Mucosa of descending colon (tissue), 3 donors: ENCODE measurements at regions not wholly inside any gene's neighbourhood (a gene's known extent, or its start where the extent isn't known, plus 50 kb on each side); places are given as distances from the start of the nearest gene placed in this dataset.

Experiments
- ATAC-seq: fragments of 200-7000 bp; cut with Tn5 transposase; one replicate; pipeline ENCODE4 v1.9.1; 2020; ENCODE audit warnings: mild to moderate bottlenecking, moderate library complexity
- DNase-seq, 3 donors: peaks; one replicate each; pipeline ENCODE4 v3.0.0-alpha.2; 2020
- H3K36me3 ChIP-seq: fragments of 200-600 bp; one replicate; pipeline ENCODE4 v1.8.0; 2021; ENCODE audit warnings: low read depth, mild to moderate bottlenecking
- H3K4me1 ChIP-seq: fragments of 200-600 bp; one replicate; pipeline ENCODE4 v1.8.0; 2021; ENCODE audit warnings: low read depth, mild to moderate bottlenecking
- H3K4me3 ChIP-seq: fragments of 200-600 bp; one replicate; pipeline ENCODE4 v1.8.0; 2021; ENCODE audit warnings: mild to moderate bottlenecking
- H3K9me3 ChIP-seq: fragments of 200-600 bp; one replicate; pipeline ENCODE4 v1.8.0; 2021; ENCODE audit warnings: mild to moderate bottlenecking
- intact Hi-C, 2 donors: fragments of 100-400 bp; cut with DNase I in 1 of 2; cut with micrococcal nuclease in 1 of 2; formaldehyde crosslinking; loops; one replicate each; pipeline versions ENCODE4 v1.11.0 to v1.11.1; 2022; cut with DNase I, micrococcal nuclease
- TF ChIP-seq, protein P1 (sequence below): fragments of 200-600 bp; IDR thresholded peaks from one replicate; pipeline ENCODE4 v1.8.0; 2022; ENCODE audit warnings: antibody characterized with exemption, mild to moderate bottlenecking
- donor health status: DM: no; HTN: no; CAD: no; lungs with moderate emphysema.
- donor health status: DM: no; HTN: no; CAD: no.
- donor health status: DM: no; HTN: yes; CAD: no.

DNA sequence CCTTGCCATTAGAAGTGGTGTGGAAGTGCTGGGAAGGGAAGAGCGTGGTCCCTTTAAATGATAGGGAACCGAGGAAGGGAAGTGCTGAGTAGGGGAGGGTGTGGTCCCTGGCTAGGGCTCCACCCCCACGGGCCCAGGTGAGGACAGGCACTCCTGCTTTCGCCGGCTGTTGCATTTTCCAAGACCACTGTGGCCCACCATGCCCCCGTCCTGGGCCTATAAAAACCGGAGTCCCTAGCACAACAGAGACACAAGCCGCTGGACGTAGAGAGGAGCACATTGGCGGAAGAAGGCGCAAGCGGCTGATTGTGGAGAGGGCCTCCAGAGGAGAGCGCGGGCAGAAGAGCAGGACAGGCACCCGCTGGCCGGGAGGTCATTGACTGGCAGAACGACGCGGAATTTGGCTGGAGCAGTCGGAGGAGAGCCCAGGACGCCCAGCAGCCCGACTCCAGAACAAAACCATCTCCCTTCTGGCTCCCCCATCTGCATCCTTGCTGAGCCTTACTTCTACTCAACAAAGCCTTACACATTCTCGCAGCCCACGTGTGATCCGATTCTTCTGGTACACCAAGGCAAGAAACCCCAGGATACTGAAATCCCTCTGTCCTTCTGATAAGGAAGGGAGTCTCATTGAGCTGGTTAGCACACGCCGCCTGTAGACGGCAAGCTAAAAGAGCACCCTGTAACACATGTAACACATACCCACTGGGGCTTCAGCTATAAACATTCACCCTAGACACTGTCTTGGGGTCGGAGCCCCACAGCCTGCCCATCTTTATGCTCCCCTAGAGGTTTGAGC, 146.2 kb upstream of the LYZL1 start:
- intact Hi-C loops: no loop called here
- ATAC-seq: no peak
- no peaks in the 10 kb centered on the region for H3K36me3 ChIP-seq

GRCh38 chr10:29144126-29144525, 144.7 kb upstream of the LYZL1 start:
- ATAC-seq: no peak
- H3K9me3 ChIP-seq: no peaks in the 10 kb centered on the region
- H3K4me3 ChIP-seq: no peak overlapping the region
- intact Hi-C loops: no loop called here
- H3K36me3 ChIP-seq: no peaks in the 10 kb centered on the region
- TF ChIP-seq, protein P1, sequence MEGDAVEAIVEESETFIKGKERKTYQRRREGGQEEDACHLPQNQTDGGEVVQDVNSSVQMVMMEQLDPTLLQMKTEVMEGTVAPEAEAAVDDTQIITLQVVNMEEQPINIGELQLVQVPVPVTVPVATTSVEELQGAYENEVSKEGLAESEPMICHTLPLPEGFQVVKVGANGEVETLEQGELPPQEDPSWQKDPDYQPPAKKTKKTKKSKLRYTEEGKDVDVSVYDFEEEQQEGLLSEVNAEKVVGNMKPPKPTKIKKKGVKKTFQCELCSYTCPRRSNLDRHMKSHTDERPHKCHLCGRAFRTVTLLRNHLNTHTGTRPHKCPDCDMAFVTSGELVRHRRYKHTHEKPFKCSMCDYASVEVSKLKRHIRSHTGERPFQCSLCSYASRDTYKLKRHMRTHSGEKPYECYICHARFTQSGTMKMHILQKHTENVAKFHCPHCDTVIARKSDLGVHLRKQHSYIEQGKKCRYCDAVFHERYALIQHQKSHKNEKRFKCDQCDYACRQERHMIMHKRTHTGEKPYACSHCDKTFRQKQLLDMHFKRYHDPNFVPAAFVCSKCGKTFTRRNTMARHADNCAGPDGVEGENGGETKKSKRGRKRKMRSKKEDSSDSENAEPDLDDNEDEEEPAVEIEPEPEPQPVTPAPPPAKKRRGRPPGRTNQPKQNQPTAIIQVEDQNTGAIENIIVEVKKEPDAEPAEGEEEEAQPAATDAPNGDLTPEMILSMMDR: no peak
- H3K4me1 ChIP-seq: no peaks in the 10 kb centered on the region
- no peak for DNase-seq

More for the DNA sequence above, 146.2 kb upstream of the LYZL1 start:
- TF ChIP-seq, protein P1: no peak
- DNase-seq: no peak
- Histone ChIP-seq H3K9me3 (no peaks in the 10 kb centered on the region), H3K4me3 (no peak overlapping the region), H3K4me1 (no peaks in the 10 kb centered on the region)

DNA sequence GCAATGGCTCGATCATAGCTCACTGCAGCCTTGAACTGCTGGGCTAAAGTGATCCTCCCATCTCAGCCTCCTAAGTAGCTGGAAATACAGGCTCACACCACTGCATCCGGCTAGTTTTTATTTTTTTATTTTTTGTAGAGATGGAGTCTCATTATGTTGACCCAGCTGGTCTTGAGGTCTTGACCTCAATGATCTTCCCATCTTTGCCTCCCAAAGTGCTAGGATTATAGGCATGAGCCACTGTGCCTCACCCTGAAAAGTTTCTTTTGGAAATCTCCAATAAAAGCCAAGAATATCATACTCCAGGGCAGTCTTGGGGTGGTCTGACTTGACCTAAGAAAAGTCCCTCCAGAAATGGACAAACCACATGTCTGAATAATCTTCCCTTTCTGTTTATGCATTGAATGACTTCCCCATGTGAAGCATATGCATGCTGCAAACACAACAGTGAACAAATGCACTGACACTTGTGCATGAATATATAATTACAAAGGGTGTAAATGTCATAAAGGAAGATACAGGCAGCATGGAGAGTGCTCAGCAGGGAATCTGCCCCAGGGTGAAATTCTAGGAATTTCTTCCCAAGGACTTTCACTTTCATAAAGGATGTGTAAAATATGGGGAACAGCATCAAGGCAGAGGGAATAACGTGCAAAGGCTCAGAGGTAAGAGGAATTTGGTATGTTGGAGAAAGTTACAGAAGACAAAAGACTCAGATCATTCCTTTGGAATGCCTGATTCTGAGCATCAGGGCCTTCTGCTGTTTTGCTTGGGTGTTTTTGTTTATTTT, 142.4 kb upstream of the LYZL1 start:
- H3K9me3 ChIP-seq: no peaks in the 10 kb centered on the region
- ATAC-seq: no peak
- no peaks in the 10 kb centered on the region for H3K4me1 ChIP-seq
- intact Hi-C loops: no loop called here
- H3K36me3 ChIP-seq: no peaks in the 10 kb centered on the region
- H3K4me3 ChIP-seq: no peak overlapping the region
- DNase-seq: no peak
- TF ChIP-seq, protein P1: no peak

GRCh38 chr10:29150010-29150409, 138.9 kb upstream of the LYZL1 start:
- intact Hi-C loops: no loop called here
- H3K4me3 ChIP-seq: no peak overlapping the region
- no peaks in the 10 kb centered on the region for H3K9me3 ChIP-seq
- TF ChIP-seq, protein P1: no peak
- no peak for DNase-seq
- no peaks in the 10 kb centered on the region for H3K4me1 ChIP-seq
- H3K36me3 ChIP-seq: no peaks in the 10 kb centered on the region
- ATAC-seq: no peak

DNA sequence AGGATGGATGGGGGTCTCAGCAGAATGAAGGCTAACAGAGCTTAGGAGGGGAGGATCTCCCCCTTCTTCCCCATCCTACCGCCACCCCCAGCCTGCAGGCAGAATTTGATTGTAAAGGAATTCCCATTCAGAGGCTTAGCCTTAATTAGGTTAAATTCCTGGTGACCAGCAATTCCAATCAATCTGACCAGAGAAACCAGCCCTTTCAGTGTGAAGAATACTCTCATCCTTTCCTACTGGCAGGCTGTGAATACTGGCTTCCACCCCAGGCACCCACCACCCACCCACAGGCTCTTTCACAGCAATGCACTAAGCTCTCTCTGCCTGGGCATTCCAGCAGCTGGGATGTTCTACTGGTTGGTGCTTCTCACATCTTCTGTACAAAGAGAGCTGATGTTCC, 137.9 kb upstream of the LYZL1 start:
- Histone ChIP-seq H3K36me3 (no peaks in the 10 kb centered on the region), H3K4me3 (no peak overlapping the region), H3K9me3 (no peaks in the 10 kb centered on the region), H3K4me1 (no peaks in the 10 kb centered on the region)
- ATAC-seq: no peak
- TF ChIP-seq, protein P1: no peak
- intact Hi-C loops: no loop called here
- DNase-seq: no peak
